ENCODE measurements at regions not wholly inside any gene's neighbourhood (a gene's known extent, or its start where the extent isn't known, plus 50 kb on each side); places are given as distances from the start of the nearest gene placed in this dataset.
"Not testable (repeated sequence)": the region's sequence is repeated elsewhere in the genome, so short reads cannot be mapped to it uniquely, and the experiment has no call there.

GRCh38 chr9:28971881-28972280 lies 1398.6 kb upstream of the C9orf72 start:
- H3K27me3 ChIP-seq (ENCODE audit: control insufficient read depth in 3 of 3, insufficient read depth in 3 of 3, low read length in 3 of 3) = no peaks in the 10 kb centered on the region
- H3K4me3 ChIP-seq (ENCODE audit: low read length in 3 of 3) = no peak overlapping the region
- no peaks in the 10 kb centered on the region for H3K9me3 ChIP-seq (ENCODE audit: control insufficient read depth in 3 of 3, low read length in 3 of 3)
- H3K4me1 ChIP-seq (ENCODE audit: control insufficient read depth in 3 of 3, insufficient read depth in 3 of 3, low read length in 3 of 3) = no peaks in the 10 kb centered on the region
- H3K9ac ChIP-seq (ENCODE audit: low read depth in 1 of 3, low read length in 3 of 3) = no peak overlapping the region
- H3K36me3 ChIP-seq (ENCODE audit: control insufficient read depth in 3 of 3, insufficient read depth in 3 of 3, low read length in 3 of 3) = no peaks in the 10 kb centered on the region
- no peak overlapping the region for H3K27ac ChIP-seq (ENCODE audit: low read depth, low read length)

DNA sequence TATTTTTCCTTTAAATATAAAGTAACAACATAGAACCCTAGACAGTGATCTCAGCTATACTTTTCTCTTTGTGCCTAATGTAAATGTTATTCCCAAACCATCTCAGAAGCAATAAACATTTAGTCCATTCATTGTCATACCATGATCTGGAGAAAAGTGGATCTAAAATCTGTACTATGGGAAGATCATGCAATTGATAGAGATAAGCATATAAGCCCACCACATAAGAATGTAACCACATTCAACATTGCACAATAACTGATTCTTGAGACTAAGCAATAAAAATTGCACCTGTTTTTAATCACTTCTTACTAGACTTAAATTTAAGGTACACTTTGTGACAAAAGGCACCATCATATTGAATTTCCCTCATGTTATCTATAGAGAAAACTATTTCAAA lies 1403.0 kb upstream of the C9orf72 start:
- no peaks in the 10 kb centered on the region for H3K9me3 ChIP-seq (ENCODE audit: control insufficient read depth in 3 of 3, low read length in 3 of 3)
- H3K4me1 ChIP-seq (ENCODE audit: control insufficient read depth in 3 of 3, insufficient read depth in 3 of 3, low read length in 3 of 3) = no peaks in the 10 kb centered on the region
- H3K27ac ChIP-seq (ENCODE audit: low read depth, low read length) = no peak overlapping the region
- H3K27me3 ChIP-seq (ENCODE audit: control insufficient read depth in 3 of 3, insufficient read depth in 3 of 3, low read length in 3 of 3) = no peaks in the 10 kb centered on the region
- no peak overlapping the region for H3K9ac ChIP-seq (ENCODE audit: low read depth in 1 of 3, low read length in 3 of 3)
- no peak overlapping the region for H3K4me3 ChIP-seq (ENCODE audit: low read length in 3 of 3)
- no peaks in the 10 kb centered on the region for H3K36me3 ChIP-seq (ENCODE audit: control insufficient read depth in 3 of 3, insufficient read depth in 3 of 3, low read length in 3 of 3)

DNA sequence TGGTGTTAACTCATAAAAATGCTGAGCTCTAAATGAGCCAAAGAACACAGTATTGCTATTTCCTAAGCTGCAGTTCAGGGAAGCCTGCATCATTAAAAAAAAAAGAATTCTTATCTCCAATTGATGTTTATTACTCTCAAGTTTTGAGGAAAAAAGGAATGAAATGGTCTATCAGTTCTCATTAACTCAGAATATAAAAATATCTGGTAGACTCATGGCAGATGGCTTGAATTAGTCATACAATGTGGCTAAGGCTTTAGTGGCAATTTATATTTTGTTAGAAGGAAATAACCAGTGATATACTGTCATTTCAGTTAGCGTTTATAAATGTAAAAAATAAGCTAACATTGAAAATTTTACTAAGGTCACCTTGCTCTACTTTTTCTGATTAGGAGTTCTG lies 1403.4 kb upstream of the C9orf72 start:
- no peaks in the 10 kb centered on the region for H3K9me3 ChIP-seq (ENCODE audit: control insufficient read depth in 3 of 3, low read length in 3 of 3)
- H3K9ac ChIP-seq (ENCODE audit: low read depth in 1 of 3, low read length in 3 of 3) = no peak overlapping the region
- H3K4me3 ChIP-seq (ENCODE audit: low read length in 3 of 3) = no peak overlapping the region
- H3K27me3 ChIP-seq (ENCODE audit: control insufficient read depth in 3 of 3, insufficient read depth in 3 of 3, low read length in 3 of 3) = no peaks in the 10 kb centered on the region
- H3K27ac ChIP-seq (ENCODE audit: low read depth, low read length) = no peak overlapping the region
- no peaks in the 10 kb centered on the region for H3K36me3 ChIP-seq (ENCODE audit: control insufficient read depth in 3 of 3, insufficient read depth in 3 of 3, low read length in 3 of 3)
- H3K4me1 ChIP-seq (ENCODE audit: control insufficient read depth in 3 of 3, insufficient read depth in 3 of 3, low read length in 3 of 3) = no peaks in the 10 kb centered on the region

GRCh38 chr9:28981129-28981528 lies 1407.8 kb upstream of the C9orf72 start:
- Histone ChIP-seq H3K27me3 (ENCODE audit: control insufficient read depth in 3 of 3, insufficient read depth in 3 of 3, low read length in 3 of 3) (no peaks in the 10 kb centered on the region), H3K4me1 (ENCODE audit: control insufficient read depth in 3 of 3, insufficient read depth in 3 of 3, low read length in 3 of 3) (no peaks in the 10 kb centered on the region), H3K36me3 (ENCODE audit: control insufficient read depth in 3 of 3, insufficient read depth in 3 of 3, low read length in 3 of 3) (no peaks in the 10 kb centered on the region), H3K27ac (ENCODE audit: low read depth, low read length) (no peak overlapping the region), H3K9ac (ENCODE audit: low read depth in 1 of 3, low read length in 3 of 3) (no peak overlapping the region), H3K9me3 (ENCODE audit: control insufficient read depth in 3 of 3, low read length in 3 of 3) (no peaks in the 10 kb centered on the region), H3K4me3 (ENCODE audit: low read length in 3 of 3) (no peak overlapping the region)

DNA sequence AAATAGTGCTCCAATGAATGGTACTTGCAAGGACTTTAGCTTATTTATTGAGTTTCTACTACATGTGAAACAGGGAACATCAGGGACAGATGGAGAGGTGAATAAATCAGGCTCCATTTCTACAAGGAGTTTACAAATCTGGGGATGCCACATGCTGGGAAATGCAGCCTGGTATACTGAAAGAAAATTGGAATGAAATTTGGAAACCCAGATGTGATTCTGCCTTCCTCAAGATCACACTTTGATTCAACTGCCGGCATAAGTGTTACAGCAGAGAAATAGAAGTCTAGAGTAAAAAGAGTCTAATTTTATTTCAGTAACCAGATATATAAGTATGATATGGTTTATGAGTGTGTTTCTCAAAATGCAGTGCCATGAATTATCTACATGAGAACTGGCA lies 1408.4 kb upstream of the C9orf72 start:
- Histone ChIP-seq H3K4me3 (ENCODE audit: low read length in 3 of 3) (no peak overlapping the region), H3K4me1 (ENCODE audit: control insufficient read depth in 3 of 3, insufficient read depth in 3 of 3, low read length in 3 of 3) (no peaks in the 10 kb centered on the region), H3K9ac (ENCODE audit: low read depth in 1 of 3, low read length in 3 of 3) (no peak overlapping the region), H3K27me3 (ENCODE audit: control insufficient read depth in 3 of 3, insufficient read depth in 3 of 3, low read length in 3 of 3) (no peaks in the 10 kb centered on the region), H3K36me3 (ENCODE audit: control insufficient read depth in 3 of 3, insufficient read depth in 3 of 3, low read length in 3 of 3) (no peaks in the 10 kb centered on the region), H3K27ac (ENCODE audit: low read depth, low read length) (no peak overlapping the region), H3K9me3 (ENCODE audit: control insufficient read depth in 3 of 3, low read length in 3 of 3) (no peaks in the 10 kb centered on the region)

- H3K4me1 ChIP-seq (ENCODE audit: control insufficient read depth in 3 of 3, insufficient read depth in 3 of 3, low read length in 3 of 3) = no peaks in the 10 kb centered on the region
- H3K9ac ChIP-seq (ENCODE audit: low read depth in 1 of 3, low read length in 3 of 3) = no peak overlapping the region
- no peaks in the 10 kb centered on the region for H3K9me3 ChIP-seq (ENCODE audit: control insufficient read depth in 3 of 3, low read length in 3 of 3)
- H3K27ac ChIP-seq (ENCODE audit: low read depth, low read length) = no peak overlapping the region
- H3K36me3 ChIP-seq (ENCODE audit: control insufficient read depth in 3 of 3, insufficient read depth in 3 of 3, low read length in 3 of 3) = no peaks in the 10 kb centered on the region
- H3K4me3 ChIP-seq (ENCODE audit: low read length in 3 of 3) = no peak overlapping the region
- no peaks in the 10 kb centered on the region for H3K27me3 ChIP-seq (ENCODE audit: control insufficient read depth in 3 of 3, insufficient read depth in 3 of 3, low read length in 3 of 3)
These were observed 1410.7 kb upstream of the C9orf72 start for GRCh38 chr9:28984016-28984415.

DNA sequence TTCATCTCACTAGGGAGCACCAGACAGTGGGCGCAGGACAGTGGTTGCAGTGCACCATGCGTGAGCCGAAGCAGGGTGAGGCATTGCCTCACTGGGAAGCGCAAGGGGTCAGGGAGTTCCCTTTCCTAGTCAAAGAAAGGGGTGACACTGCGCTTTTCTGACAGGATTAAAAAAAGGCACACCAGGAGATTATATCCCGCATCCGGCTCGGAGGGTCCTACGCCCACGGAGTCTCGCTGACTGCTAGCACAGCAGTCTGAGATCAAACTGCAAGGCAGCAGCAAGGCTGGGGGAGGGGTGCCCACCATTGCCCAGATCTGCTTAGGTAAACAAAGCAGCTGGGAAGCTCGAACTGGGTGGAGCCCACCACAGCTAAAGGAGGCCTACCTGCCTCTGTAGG lies 1416.7 kb upstream of the C9orf72 start:
- not testable (repeated sequence) for H3K36me3 ChIP-seq (ENCODE audit: control insufficient read depth in 3 of 3, insufficient read depth in 3 of 3, low read length in 3 of 3); H3K9me3 ChIP-seq (ENCODE audit: control insufficient read depth in 3 of 3, low read length in 3 of 3); H3K9ac ChIP-seq (ENCODE audit: low read depth in 1 of 3, low read length in 3 of 3); H3K4me1 ChIP-seq (ENCODE audit: control insufficient read depth in 3 of 3, insufficient read depth in 3 of 3, low read length in 3 of 3); H3K27me3 ChIP-seq (ENCODE audit: control insufficient read depth in 3 of 3, insufficient read depth in 3 of 3, low read length in 3 of 3); H3K4me3 ChIP-seq (ENCODE audit: low read length in 3 of 3); H3K27ac ChIP-seq (ENCODE audit: low read depth, low read length)

DNA sequence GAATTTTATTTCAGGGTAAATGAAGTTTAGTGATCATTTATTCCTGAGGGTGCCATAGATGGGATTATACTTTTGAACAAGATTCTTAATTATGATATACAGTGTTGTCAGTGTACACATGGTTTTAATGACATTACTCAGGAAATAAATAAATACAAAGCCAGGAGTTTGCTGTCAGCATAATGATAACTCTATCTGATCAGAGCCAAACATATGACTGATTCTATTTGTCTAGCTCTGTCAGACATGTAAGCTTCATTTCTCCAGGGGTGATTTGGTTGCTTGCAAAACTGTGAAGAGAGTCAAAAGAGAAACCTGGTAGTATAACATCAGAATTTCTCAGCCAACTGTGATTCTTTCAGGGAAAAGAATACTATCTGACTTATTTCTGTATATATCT lies 1425.8 kb upstream of the C9orf72 start:
- H3K36me3 ChIP-seq (ENCODE audit: control insufficient read depth in 3 of 3, insufficient read depth in 3 of 3, low read length in 3 of 3) = no peaks in the 10 kb centered on the region
- no peaks in the 10 kb centered on the region for H3K9me3 ChIP-seq (ENCODE audit: control insufficient read depth in 3 of 3, low read length in 3 of 3)
- H3K4me3 ChIP-seq (ENCODE audit: low read length in 3 of 3) = no peak overlapping the region
- no peaks in the 10 kb centered on the region for H3K27me3 ChIP-seq (ENCODE audit: control insufficient read depth in 3 of 3, insufficient read depth in 3 of 3, low read length in 3 of 3)
- no peaks in the 10 kb centered on the region for H3K4me1 ChIP-seq (ENCODE audit: control insufficient read depth in 3 of 3, insufficient read depth in 3 of 3, low read length in 3 of 3)
- H3K9ac ChIP-seq (ENCODE audit: low read depth in 1 of 3, low read length in 3 of 3) = no peak overlapping the region
- no peak overlapping the region for H3K27ac ChIP-seq (ENCODE audit: low read depth, low read length)

- Histone ChIP-seq H3K9me3 (ENCODE audit: control insufficient read depth in 3 of 3, low read length in 3 of 3) (no peaks in the 10 kb centered on the region), H3K4me3 (ENCODE audit: low read length in 3 of 3) (no peak overlapping the region), H3K27ac (ENCODE audit: low read depth, low read length) (no peak overlapping the region), H3K27me3 (ENCODE audit: control insufficient read depth in 3 of 3, insufficient read depth in 3 of 3, low read length in 3 of 3) (no peaks in the 10 kb centered on the region), H3K4me1 (ENCODE audit: control insufficient read depth in 3 of 3, insufficient read depth in 3 of 3, low read length in 3 of 3) (no peaks in the 10 kb centered on the region), H3K9ac (ENCODE audit: low read depth in 1 of 3, low read length in 3 of 3) (no peak overlapping the region), H3K36me3 (ENCODE audit: control insufficient read depth in 3 of 3, insufficient read depth in 3 of 3, low read length in 3 of 3) (no peaks in the 10 kb centered on the region)
These were observed 1426.5 kb upstream of the C9orf72 start for GRCh38 chr9:28999806-29000205.

DNA sequence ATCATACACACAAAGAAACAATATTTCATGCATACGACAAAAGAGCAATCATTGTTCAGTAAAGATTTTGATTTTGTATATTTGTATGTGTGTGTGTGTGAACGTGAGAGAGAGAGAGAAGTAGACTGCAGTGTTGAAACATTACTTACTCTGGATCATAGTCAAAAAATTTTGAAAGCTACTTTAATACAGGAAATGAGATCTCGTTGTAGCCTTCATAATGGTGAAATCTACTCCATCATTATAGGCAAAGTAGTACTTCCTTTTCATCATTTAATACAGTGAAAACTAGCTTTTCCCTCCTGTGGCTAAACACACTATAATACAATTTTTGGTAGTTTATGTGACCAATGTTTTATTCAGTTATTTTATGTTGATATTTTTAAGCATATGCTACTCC lies 1427.7 kb upstream of the C9orf72 start:
- Histone ChIP-seq H3K27me3 (ENCODE audit: control insufficient read depth in 3 of 3, insufficient read depth in 3 of 3, low read length in 3 of 3) (no peaks in the 10 kb centered on the region), H3K27ac (ENCODE audit: low read depth, low read length) (no peak overlapping the region), H3K36me3 (ENCODE audit: control insufficient read depth in 3 of 3, insufficient read depth in 3 of 3, low read length in 3 of 3) (no peaks in the 10 kb centered on the region), H3K9me3 (ENCODE audit: control insufficient read depth in 3 of 3, low read length in 3 of 3) (no peaks in the 10 kb centered on the region), H3K4me1 (ENCODE audit: control insufficient read depth in 3 of 3, insufficient read depth in 3 of 3, low read length in 3 of 3) (no peaks in the 10 kb centered on the region), H3K9ac (ENCODE audit: low read depth in 1 of 3, low read length in 3 of 3) (no peak overlapping the region), H3K4me3 (ENCODE audit: low read length in 3 of 3) (no peak overlapping the region)

DNA sequence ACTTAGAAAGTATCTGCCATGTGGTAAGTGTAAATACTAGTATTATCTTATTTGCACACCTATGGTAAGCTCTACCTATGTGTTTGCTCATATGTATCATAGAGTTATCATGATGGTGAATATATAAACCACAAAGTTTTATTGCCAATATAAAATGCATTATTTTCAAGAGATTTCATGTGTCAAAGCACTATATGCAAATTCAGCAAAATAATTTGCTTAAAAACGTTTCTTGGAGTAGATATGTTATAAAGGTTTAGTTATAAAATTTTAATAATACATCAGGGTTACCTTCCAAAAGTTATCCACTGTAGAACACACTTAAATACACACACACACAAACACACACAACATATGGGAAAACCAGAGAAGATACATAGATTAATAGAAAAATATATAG lies 1431.7 kb upstream of the C9orf72 start:
- H3K4me3 ChIP-seq (ENCODE audit: low read length in 3 of 3) = no peak overlapping the region
- no peak overlapping the region for H3K27ac ChIP-seq (ENCODE audit: low read depth, low read length)
- H3K9ac ChIP-seq (ENCODE audit: low read depth in 1 of 3, low read length in 3 of 3) = no peak overlapping the region
- no peaks in the 10 kb centered on the region for H3K4me1 ChIP-seq (ENCODE audit: control insufficient read depth in 3 of 3, insufficient read depth in 3 of 3, low read length in 3 of 3)
- H3K36me3 ChIP-seq (ENCODE audit: control insufficient read depth in 3 of 3, insufficient read depth in 3 of 3, low read length in 3 of 3) = no peaks in the 10 kb centered on the region
- H3K27me3 ChIP-seq (ENCODE audit: control insufficient read depth in 3 of 3, insufficient read depth in 3 of 3, low read length in 3 of 3) = no peaks in the 10 kb centered on the region
- H3K9me3 ChIP-seq (ENCODE audit: control insufficient read depth in 3 of 3, low read length in 3 of 3) = no peaks in the 10 kb centered on the region

All from skeletal muscle tissue (tissue), 3 donors.